HG02588 (cell line): ENCODE measurements at regions not wholly inside any gene's neighbourhood (a gene's known extent, or its start where the extent isn't known, plus 50 kb on each side); places are given as distances from the start of the nearest gene placed in this dataset.

Experiments
- ATAC-seq: cut with Tn5 transposase; IDR thresholded peaks from one replicate; pipeline ENCODE4 v1.9.1; 2021; ENCODE audit warnings: mild to moderate bottlenecking, moderate library complexity; ENCODE audit not compliant: unreplicated experiment

DNA sequence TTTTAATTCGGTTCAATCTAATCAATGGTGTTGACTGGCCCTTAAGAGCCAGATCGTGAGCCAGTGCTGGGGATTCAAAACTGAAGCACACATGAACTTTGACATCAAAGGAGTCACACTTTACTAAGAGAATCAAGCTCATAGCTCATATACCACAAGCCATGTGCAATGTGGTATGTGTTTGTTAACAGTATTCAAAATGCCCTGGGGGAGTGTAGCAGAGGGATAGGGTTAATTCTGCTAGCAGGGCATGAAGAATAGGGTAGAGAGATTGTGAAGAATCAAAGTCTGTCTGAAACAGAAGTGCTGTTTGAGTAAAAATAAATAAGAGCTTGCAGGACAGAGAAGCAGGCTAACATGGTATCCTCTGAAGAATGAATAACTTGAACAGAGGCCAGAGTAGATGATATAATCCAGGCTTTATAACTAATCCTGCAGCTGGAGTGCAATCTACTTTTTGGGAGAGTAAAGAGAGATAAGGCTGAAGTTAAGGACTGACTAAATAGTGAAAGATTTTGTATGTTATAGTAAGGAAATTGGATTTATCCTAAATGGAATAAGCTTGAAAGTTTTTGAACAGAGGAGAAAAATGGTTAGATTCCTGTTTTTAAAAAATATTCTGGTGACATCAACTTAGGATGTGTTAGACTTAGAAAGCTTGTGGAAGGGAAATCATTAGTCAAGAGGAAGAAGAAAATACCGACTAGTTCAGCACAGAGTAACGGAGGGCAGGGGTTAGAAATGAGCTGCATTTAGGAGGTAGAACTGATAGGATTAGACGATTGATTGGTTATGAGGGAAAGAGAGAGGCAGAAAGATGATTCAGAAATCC is 292.0 kb downstream of the NFKBIZ start:
- ATAC-seq: no peak

DNA sequence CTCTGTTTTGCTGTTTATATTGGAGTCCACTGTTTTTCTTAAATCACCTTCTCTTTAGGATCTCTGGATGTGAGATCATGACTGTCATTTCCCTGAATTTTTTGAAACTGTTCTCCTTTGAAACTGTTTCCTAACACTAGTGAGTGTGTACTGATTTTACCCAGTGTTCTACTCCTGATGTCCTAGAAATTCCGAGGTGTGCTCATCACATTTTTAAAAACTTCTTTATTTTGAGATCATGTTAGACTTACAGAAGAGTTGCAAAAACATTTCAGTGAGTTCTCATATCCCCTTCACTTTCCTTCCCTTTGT is 292.6 kb downstream of the NFKBIZ start:
- no peak for ATAC-seq

DNA sequence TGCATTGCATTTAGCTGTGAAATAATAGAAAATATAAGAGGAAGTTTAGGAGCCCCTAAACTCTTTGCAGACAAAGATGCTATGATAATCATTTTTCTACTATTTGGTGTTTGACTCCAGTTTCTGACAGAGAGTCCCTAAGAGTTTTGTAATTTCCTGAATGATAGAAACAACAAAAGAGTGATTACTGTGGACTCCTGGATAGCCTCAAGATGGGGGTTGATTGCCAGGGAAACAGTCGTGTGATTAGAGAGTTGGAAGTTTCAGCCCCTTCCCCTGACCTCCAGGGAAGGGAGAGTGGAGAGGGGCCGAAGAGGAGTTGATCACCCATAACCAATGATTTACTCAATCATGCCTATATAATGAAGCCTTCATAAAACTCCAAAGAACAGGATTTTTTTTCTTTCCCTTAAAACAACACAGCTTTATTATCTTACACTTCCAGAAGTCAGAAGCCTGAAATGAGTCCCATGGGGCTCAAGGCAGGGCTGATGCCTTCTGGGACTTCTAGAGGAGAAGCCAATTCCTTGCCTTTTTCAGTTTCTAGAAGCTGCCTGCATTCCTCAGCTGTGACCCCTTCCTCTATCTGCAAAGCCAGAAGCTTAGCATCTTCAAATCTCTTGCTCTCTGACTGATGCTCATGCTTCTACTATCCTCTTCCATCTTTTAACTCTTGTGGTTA is 292.3 kb upstream of the ZPLD1 start:
- ATAC-seq: no peak

DNA sequence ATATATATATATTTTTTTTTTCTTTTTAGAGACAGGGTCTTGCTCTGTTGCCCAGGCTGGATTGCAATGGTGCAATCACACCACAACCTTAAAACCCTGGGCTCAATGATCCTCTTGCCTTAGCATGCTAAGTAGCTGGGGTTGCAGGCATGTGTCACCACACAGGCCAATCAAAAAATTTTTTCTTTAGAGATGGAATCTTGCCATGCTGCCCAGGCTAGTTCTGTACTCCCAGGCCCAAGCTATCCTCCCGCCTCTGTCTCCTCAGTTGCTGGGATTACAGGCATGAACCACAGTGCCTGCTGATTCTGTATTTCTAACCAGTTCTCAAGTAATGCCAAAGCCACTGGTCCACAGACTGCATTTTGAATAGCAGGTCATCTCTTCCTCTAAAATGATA is 291.3 kb upstream of the ZPLD1 start:
- ATAC-seq: no peak

DNA sequence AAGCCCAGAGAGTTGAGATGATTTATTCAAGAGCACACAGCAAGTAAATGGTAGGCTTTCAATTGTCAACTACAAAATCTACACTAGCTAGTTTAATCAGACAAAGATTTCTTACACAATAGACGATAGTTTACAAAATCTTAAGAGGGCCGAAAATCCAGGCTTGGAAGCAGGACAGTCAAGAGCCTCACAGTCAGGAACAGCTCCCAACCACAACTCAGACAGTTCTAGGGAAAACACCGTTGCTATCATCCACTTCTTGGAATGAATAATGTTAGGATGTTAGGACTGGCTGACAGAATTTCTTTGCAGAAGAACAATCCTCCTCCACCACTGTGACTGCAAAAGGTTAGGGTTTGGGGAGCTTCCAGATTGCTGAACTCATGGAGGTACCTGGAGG is 290.8 kb upstream of the ZPLD1 start:
- no peak for ATAC-seq

DNA sequence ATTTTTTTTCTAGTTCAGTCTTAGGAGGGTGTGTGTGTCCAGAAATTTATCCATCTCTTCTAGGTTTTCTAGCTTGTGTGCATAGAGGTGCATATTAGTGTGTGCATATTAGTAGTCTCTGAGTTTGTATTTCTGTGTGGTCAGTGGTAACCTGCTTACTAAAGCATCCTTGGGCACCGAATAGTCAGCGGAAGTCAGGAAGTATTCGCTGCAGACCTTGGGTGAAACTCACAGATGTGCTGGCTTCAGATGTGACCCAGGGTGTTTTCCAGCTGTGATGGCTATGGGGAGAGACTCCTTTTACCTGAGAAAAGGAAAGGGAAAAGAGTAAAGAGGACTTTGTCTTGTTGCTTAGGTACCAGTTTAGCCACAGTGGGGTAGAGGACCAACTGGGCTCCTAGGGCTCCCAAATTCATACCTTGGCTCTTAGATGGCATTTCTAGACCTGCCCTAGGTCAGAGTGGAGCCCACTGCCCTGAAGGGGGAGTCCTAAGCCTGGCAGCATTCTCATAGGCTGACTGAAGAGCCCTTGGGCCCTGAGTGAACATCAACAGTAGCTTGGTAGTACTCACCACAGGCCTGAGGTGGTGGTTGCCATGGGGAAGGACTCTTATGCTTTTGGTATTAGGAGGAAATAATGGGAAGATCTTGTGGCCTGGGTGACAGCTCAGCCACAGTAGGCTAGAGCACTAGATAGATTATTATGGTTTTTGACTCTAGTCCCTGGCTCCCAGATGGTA is 286.0 kb upstream of the ZPLD1 start:
- ATAC-seq: no peak

DNA sequence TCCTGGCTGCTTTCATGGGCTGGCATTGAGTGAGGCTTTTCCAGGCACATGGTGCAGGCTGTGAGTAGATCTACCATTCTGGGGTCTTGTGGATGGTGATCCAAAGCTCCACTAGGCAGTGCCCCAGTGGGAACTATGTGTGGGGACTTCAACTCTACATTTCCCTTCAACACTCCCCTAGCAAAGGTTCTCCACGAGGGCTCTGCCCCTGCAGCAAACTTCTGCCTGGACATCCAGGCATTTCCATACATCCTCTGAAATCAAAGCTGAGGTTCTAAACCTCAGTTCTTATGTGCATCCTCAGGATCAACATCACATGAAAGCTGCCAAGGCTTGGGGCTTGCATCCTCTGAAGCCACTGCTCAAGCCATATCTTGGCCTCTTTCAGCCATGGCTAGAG is 282.9 kb upstream of the ZPLD1 start:
- ATAC-seq: no peak

DNA sequence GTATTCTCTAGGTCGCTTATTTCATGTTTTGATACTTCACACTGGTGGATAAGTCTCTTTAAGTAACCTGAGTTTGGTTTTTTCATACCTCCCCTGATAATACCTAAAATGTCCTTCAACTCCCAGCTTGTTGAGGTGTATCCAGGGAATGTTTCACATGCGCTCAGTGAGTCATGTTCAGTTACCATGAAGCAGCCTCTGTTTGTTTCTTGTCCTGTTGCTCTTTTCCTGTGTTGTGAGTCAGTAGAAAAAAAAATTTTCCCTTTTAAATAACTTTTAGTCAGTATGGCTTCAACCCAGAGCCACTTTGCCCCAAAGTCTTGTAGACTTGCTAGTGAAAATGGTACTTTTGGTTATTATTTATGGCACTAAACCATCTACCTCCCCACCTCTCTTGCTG is 278.4 kb upstream of the ZPLD1 start:
- ATAC-seq: no peak

DNA sequence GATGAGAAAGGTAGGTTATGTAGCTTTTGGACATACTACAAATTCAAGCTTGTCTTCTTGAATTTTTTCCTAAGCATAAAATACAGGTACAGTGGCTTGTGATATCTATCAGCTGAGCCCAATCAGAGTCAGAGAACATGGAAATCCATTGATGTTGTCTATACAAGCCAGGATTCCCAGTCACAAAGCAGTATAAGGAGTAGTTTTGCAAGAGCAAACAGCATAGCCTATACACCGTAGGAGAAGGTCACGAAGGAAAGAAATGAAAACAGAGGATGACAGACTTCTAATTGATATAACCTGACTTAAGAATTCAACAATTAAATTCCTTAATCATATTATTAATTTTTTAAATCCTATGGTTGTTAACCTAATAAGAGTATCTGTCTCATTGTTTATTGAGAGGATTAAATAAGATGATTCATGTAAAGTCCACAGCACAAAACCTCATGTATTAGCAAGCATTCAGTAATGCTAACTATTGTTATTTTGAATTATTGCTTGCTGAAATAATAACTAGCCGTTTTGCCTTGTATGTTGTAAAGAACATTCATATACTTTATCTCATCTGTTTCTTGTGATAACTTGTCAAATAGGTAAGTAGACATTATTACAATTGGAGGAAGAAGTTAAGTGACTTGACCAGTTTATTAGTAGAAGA is 276.6 kb upstream of the ZPLD1 start:
- no peak for ATAC-seq

DNA sequence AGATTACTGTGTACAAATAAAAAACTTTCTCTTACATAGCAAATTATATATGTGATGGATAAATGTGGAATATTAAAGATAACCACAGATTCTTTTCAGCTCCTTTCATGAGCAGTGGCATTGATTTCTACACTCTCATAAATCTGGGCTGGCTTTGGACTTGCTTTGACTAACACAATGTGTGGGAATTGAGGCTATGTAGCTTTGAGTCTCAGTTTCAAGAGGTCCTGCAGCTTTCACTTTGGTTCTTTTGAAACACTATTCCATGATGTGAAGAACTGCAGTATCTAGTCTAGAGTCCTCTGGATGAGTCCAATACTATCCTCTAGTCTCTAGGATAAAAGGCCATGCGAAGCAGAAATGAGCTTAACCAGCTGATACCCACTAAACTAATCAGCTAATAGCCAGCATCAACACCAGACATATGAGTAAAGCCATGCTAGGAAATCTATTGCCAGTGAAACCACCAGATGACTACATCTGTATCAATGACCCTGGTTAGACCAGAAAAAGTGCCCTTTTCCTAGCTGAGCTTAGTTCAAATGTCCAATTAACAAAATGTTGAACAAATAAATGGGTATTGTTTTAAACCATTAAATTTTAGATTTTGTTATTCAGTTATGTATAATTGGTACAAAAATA is 274.9 kb upstream of the ZPLD1 start:
- no peak for ATAC-seq

DNA sequence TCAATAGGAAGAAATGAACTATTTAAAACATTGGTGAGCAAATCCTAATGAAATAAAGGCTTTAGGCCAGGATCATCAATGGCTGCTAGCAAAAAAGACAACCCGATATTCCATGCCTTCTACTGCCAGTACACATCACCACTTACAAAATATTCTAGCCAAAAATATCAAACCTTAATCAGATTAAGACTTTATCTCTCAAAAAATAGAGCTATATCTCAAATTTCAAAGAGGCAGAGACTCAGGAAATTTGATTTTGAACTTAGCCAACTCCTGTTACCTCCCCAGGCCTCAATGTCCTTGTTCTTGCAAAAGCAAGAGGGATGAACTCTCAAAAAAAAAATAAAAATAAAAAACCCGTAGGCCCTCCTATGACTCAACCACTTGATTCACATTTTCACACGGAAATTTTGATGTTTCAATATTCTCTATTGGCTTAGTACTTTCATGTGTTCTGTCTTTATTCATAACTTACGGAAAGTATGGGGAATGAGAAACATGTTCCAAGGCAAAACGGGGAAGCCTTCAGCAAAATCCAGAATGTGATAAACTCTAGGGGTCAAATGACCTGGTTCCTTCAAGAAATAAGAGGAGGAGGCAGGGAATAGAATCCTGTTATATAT is 273.3 kb upstream of the ZPLD1 start:
- no peak for ATAC-seq

DNA sequence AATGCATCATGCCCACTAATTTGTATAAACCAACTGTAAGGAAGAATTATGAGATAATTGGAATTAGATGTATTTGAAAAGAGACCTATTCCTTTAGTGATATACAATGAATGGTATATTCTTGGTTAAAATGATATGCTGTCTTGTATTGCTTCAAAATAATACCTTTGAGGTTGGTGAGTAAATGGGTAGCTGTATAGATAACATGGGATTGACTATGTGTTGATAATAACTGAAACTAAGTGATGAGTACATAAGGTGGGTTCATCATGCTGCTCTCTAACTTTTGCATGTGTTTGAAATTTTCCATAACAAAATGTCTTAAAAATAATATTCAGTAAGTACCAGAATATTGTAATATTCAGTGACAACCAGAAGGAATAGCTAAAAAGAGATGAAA is 272.6 kb upstream of the ZPLD1 start:
- no peak for ATAC-seq

DNA sequence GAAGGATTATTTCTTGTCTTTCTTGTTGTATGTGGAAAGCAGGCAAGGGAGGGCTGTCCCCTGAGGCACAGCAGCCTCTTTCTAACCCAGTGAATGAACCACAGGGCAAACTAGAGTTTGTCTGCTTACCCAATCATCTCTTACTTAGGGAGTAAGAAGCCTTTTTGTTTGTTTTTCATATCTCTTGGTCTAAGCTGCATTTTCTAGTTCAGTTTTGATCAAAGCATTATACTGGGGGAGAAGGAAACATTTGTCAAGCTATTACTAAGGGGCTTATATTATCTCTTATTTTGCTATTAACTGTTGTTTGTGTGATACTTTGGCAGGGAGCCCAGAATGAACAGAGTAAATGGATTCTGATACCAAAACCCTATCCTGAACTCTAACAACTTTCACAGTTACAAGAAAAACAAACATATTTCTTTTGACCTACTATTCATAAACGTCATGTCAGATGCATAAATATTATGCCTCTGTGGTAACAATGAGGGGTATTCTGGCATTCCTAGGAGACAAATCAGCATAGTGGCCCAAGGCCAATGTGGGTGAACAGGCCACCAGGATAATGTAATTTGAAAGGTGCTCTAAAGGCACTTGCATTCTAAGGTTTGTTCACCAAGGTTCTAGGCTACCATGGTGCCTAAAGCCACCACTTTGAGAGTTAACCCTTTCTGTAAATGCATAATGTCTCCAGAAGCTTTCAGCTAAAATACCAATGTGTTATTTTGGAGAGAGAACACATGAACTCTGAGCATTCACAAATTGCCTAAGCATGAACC is 271.6 kb upstream of the ZPLD1 start:
- no peak for ATAC-seq

DNA sequence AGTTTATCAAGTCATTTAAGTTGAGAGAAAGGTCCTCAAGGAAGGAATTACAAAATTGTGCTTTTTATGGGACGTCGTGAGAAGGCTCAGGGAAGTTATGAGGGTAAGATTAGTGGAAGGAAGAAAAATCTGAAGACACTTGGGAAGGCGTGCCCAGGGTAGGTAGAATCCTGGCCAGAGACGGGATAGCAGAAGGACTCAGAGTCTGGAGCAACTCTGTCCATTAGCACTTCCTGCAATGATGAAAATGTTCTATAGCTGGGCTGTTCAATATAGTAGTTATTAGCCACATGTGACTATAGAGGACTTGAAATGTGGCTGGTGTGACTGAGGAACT is 271.0 kb upstream of the ZPLD1 start:
- no peak for ATAC-seq

DNA sequence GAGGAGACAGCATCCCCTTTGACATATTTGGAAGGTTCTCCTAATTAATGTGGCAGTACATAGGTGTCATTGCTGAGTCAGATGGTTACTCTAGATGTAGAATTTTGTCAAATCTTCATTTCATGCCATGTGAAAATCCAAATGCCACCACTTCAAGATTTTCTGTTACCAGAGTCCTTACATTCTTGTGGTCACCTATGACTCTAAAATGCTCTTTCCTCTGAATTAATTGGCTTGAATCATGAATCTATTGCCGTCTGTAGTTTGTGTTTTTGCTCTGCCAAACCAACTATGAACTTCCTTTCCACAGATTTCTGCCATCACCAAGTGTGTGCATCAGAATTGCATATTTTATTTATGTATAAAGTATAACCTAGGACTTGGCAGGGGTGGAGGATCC is 269.4 kb upstream of the ZPLD1 start:
- no peak for ATAC-seq

DNA sequence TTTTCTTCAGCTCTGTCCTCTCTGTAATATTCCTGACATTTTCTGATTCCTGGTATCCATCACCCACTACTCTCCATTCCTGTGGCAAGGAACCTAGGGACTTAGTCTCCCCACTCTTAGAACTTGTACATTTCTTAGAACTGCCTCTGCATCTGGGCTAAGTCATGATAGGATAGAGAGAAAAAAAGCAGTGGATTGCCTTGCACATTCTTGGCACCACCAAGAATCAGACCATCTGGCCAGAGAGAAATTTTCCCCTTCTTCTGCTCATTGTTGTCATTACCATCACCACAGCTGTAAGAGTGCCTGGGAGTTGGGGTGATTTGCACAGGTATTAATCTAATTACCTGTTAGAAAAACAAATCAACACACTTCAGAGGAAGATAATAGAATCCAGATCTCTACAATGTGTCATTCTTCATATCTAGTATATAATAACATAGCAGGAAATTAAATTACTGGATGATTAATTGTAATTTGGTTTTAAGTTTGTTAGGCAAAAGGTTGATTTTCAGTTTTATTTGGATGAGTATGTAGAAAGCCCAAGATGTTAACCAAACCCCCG is 264.8 kb upstream of the ZPLD1 start:
- no peak for ATAC-seq

DNA sequence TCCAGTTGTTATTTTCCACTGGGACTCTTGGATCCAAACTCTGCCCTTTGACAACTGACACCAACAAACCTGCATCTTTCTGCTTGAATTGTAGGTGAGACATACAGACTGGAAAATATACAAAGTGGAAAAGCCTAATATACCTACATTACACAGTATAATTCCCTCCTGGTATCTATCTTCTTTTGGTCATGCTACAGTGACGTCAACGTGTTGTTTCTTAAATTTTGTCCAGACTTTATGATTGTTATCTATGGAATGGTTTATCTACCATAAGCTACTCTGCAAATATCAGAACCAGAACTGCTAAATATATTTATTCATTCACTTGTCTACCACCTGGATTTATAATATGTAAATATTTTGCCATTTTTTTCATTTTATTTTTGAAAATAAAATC is 264.3 kb upstream of the ZPLD1 start:
- no peak for ATAC-seq

DNA sequence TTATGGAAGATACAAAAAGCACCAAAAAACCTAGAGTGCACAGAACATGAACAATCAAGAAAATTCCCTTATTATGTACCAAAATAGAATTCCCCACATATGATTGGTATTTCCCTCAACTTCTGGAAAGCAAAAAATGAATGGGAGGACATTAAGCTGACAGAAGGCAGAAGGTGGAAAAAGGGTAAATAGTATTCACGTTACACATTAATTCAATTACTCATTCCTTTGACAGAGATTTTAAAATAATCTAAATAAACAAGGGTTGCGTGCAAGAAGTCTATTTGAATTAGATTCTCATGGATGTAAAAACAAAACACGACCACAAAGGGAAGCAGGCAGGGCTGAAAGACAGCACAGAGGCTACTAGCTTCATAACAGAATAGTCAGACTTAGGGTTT is 260.5 kb upstream of the ZPLD1 start:
- no peak for ATAC-seq

DNA sequence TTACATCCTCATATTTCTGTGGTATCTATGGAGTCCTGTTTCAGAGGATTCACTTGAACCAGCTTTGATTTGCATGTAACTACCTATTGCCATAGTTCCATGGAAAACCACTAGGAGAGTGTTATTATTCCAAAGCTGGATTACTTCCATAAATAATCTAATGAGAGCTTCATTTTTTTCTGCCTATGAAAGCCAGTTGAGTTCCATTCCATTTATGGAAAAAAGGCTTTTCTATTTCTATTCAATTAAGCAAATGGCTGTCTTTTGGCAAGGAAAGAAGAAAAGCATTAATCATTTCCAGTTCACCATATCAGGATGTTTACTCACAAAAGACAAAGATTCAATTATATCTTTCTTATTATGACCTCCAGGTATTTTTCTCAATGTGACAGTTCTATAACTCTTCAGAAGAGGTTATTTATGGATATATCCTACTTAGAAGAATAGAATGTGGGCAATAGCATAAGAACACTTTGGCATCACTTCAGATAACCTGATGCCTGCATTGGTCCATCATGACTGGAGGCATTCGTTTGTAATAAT is 259.9 kb upstream of the ZPLD1 start:
- no peak for ATAC-seq
